ENCODE measurements at regions not wholly inside any gene's neighbourhood (a gene's known extent, or its start where the extent isn't known, plus 50 kb on each side); places are given as distances from the start of the nearest gene placed in this dataset.

- CTCF ChIA-PET (ENCODE audit: partially characterized antibody), result no interaction called here
- no peak overlapping the region for H3K4me3 ChIP-seq (ENCODE audit: low read length in 2 of 2)
- H3K27me3 ChIP-seq (ENCODE audit: insufficient read depth, low read length), result no peaks in the 10 kb centered on the region
- DNase-seq, result no peak
- H3K36me3 Mint-ChIP-seq, result no peaks in the 10 kb centered on the region
- H3K27ac Mint-ChIP-seq, result no peak overlapping the region
- H3K4me1 ChIP-seq (ENCODE audit: insufficient read depth, low read length), result no peaks in the 10 kb centered on the region
- H3K9me3 ChIP-seq (ENCODE audit: control insufficient read depth in 1 of 2, low read length in 2 of 2), result no peaks in the 10 kb centered on the region
- no peaks in the 10 kb centered on the region for H3K9me3 Mint-ChIP-seq
- H3K4me1 Mint-ChIP-seq, result no peaks in the 10 kb centered on the region
- no peak overlapping the region for H3K27ac ChIP-seq (ENCODE audit: low read depth, low read length)
- intact Hi-C loops (cut with micrococcal nuclease), result no loop called here
- H3K4me3 Mint-ChIP-seq, result no peak overlapping the region
- POLR2A ChIA-PET (ENCODE audit: partially characterized antibody), result no interaction called here
- peaks cover 0 to 2% of the 10 kb centered on the region in 2 donors for H3K27me3 Mint-ChIP-seq
- no peaks in the 10 kb centered on the region for H3K36me3 ChIP-seq (ENCODE audit: insufficient read depth, low read length)
These were observed 86.0 kb downstream of the RHOB start for GRCh38 chr2:20532634-20533437.

- H3K27me3 ChIP-seq (ENCODE audit: insufficient read depth, low read length), result no peaks in the 10 kb centered on the region
- Mint-ChIP-seq H3K4me3 (no peak overlapping the region), H3K36me3 (no peaks in the 10 kb centered on the region), H3K27me3 (peaks cover 0 to 2% of the 10 kb centered on the region in 2 donors), H3K4me1 (no peaks in the 10 kb centered on the region), H3K27ac (no peak overlapping the region), H3K9me3 (no peaks in the 10 kb centered on the region)
- no peaks in the 10 kb centered on the region for H3K36me3 ChIP-seq (ENCODE audit: insufficient read depth, low read length)
- ChIA-PET CTCF (ENCODE audit: partially characterized antibody) (no interaction called here), POLR2A (ENCODE audit: partially characterized antibody) (no interaction called here)
- H3K4me3 ChIP-seq (ENCODE audit: low read length in 2 of 2), result no peak overlapping the region
- H3K4me1 ChIP-seq (ENCODE audit: insufficient read depth, low read length), result no peaks in the 10 kb centered on the region
- no peaks in the 10 kb centered on the region for H3K9me3 ChIP-seq (ENCODE audit: control insufficient read depth in 1 of 2, low read length in 2 of 2)
- no peak for DNase-seq
- H3K27ac ChIP-seq (ENCODE audit: low read depth, low read length), result no peak overlapping the region
- intact Hi-C loops (cut with micrococcal nuclease), result no loop called here
These were observed 87.2 kb downstream of the RHOB start for GRCh38 chr2:20533993-20534622.

GRCh38 chr2:20534913-20535801 is 88.3 kb downstream of the RHOB start:
- Histone ChIP-seq H3K27me3 (ENCODE audit: insufficient read depth, low read length) (no peaks in the 10 kb centered on the region), H3K36me3 (ENCODE audit: insufficient read depth, low read length) (no peaks in the 10 kb centered on the region), H3K9me3 (ENCODE audit: control insufficient read depth in 1 of 2, low read length in 2 of 2) (no peaks in the 10 kb centered on the region), H3K4me3 (ENCODE audit: low read length in 2 of 2) (no peak overlapping the region), H3K27ac (ENCODE audit: low read depth, low read length) (no peak overlapping the region), H3K4me1 (ENCODE audit: insufficient read depth, low read length) (no peaks in the 10 kb centered on the region)
- Mint-ChIP-seq H3K27me3 (peaks cover 0 to 2% of the 10 kb centered on the region in 2 donors), H3K27ac (no peak overlapping the region), H3K4me1 (no peaks in the 10 kb centered on the region), H3K36me3 (no peaks in the 10 kb centered on the region), H3K9me3 (no peaks in the 10 kb centered on the region), H3K4me3 (no peak overlapping the region)
- CTCF ChIA-PET (ENCODE audit: partially characterized antibody), result no interaction called here
- DNase-seq, result no peak
- POLR2A ChIA-PET (ENCODE audit: partially characterized antibody), result no interaction called here
- intact Hi-C loops (cut with micrococcal nuclease), result no loop called here

DNA sequence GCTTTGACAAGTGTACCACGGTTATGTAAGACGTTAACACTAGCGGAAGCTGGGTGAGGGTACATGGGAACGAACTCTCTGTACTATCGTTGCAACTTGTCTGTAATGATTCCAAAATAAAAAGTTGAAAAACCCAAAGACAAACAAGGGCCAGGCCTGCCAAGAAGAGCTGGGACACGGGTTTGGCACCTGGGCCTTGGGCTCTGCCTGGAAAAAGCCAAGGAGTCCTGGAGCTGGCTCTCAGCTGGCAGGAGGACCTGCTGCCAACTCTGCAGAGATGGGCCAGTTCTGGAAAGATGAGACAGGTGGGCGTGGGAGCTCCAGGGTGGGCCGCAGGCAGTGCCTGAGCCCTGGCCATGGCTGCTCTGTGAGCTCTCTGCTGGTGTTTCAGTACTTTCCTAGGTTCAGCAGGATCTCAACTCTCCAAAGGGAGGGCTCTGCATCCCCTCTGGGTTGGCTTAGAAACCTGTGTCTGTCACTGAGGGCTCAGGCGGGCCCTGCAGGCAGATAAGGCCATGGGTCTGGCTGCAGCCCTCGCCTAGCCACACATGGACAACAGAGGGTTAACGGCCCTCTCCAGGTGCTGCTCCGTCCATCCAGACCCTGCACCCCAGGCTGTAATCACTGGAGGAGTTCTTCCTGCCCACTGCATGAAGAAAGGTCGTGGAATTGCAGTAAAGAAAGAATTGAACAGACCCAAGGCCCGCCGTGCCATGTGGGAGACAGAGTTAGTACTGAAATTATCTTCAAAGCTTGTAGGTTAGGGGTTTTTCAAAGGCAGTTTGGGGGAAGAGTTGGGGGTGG is 89.9 kb downstream of the RHOB start:
- Mint-ChIP-seq H3K27me3 (peaks cover 0 to 2% of the 10 kb centered on the region in 2 donors), H3K9me3 (no peaks in the 10 kb centered on the region), H3K4me1 (no peaks in the 10 kb centered on the region), H3K36me3 (no peaks in the 10 kb centered on the region), H3K27ac (no peak overlapping the region), H3K4me3 (no peak overlapping the region)
- CTCF ChIA-PET (ENCODE audit: partially characterized antibody), result no interaction called here
- Histone ChIP-seq H3K27ac (ENCODE audit: low read depth, low read length) (no peak overlapping the region), H3K4me3 (ENCODE audit: low read length in 2 of 2) (no peak overlapping the region), H3K36me3 (ENCODE audit: insufficient read depth, low read length) (no peaks in the 10 kb centered on the region), H3K27me3 (ENCODE audit: insufficient read depth, low read length) (no peaks in the 10 kb centered on the region), H3K9me3 (ENCODE audit: control insufficient read depth in 1 of 2, low read length in 2 of 2) (no peaks in the 10 kb centered on the region), H3K4me1 (ENCODE audit: insufficient read depth, low read length) (no peaks in the 10 kb centered on the region)
- no peak for DNase-seq
- intact Hi-C loops (cut with micrococcal nuclease), result no loop called here
- POLR2A ChIA-PET (ENCODE audit: partially characterized antibody), result no interaction called here

DNA sequence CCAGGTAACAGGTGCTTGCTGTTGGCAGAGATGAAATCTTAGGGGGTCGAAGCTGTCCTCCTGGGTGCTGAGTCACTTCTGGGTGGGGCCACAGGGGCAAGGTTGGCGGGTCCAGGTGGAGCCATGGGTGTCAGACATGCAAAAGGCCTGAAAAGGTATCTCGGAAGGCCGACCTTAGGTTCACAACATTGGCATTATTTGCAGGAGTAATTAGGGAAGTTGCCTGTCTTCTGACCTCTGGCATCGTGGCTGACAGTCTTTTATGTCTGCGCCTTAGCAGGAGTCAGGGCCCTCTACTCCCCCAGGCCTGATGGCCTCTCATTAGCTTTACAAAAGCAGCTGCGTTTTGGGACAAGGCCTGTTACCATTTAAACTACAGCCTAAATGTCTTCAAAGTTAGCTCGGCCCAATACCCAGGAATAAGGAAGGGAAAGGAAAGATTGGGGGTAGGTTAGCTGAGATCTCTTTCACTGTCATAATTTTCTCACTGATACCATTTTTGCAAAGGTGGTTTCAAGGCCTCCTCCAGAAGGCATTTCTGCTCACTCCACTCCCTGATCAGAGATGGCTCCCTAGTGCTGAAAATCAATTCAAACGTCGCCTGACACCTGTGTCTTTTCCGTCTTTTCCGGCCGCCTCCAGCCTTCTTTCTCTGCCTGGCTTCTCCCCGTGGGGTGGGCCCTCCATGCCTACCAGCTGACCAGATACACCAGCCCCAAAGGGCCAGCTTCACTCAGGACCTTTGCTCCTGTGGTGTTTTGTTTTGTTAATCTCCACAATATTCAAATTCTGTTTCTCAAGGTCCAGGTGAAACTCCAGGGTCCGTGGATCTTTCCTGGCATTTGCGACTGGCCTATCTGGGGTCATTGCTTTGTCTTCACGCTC is 90.8 kb downstream of the RHOB start:
- ChIA-PET POLR2A (ENCODE audit: partially characterized antibody) (no interaction called here), CTCF (ENCODE audit: partially characterized antibody) (no interaction called here)
- intact Hi-C loops (cut with micrococcal nuclease), result no loop called here

GRCh38 chr2:20538308-20539132 is 91.6 kb downstream of the RHOB start:
- Histone ChIP-seq H3K27me3 (ENCODE audit: insufficient read depth, low read length) (no peaks in the 10 kb centered on the region), H3K9me3 (ENCODE audit: control insufficient read depth in 1 of 2, low read length in 2 of 2) (no peaks in the 10 kb centered on the region), H3K4me1 (ENCODE audit: insufficient read depth, low read length) (no peaks in the 10 kb centered on the region), H3K36me3 (ENCODE audit: insufficient read depth, low read length) (no peaks in the 10 kb centered on the region), H3K27ac (ENCODE audit: low read depth, low read length) (no peak overlapping the region), H3K4me3 (ENCODE audit: low read length in 2 of 2) (no peak overlapping the region)
- ChIA-PET CTCF (ENCODE audit: partially characterized antibody) (no interaction called here), POLR2A (ENCODE audit: partially characterized antibody) (no interaction called here)
- Mint-ChIP-seq H3K9me3 (no peaks in the 10 kb centered on the region), H3K4me1 (no peaks in the 10 kb centered on the region), H3K27ac (peak overlapping the region in 1 of 7 donors; percentile 30), H3K27me3 (peaks cover 0 to 2% of the 10 kb centered on the region in 2 donors), H3K4me3 (no peak overlapping the region), H3K36me3 (no peaks in the 10 kb centered on the region)
- intact Hi-C loops (cut with micrococcal nuclease), result no loop called here
- no peak for DNase-seq

More for the DNA sequence above, 90.8 kb downstream of the RHOB start:
- Mint-ChIP-seq H3K4me1 (no peaks in the 10 kb centered on the region), H3K27ac (no peak overlapping the region), H3K27me3 (peaks cover 0 to 2% of the 10 kb centered on the region in 2 donors), H3K4me3 (no peak overlapping the region), H3K9me3 (no peaks in the 10 kb centered on the region), H3K36me3 (no peaks in the 10 kb centered on the region)
- Histone ChIP-seq H3K36me3 (ENCODE audit: insufficient read depth, low read length) (no peaks in the 10 kb centered on the region), H3K9me3 (ENCODE audit: control insufficient read depth in 1 of 2, low read length in 2 of 2) (no peaks in the 10 kb centered on the region), H3K4me3 (ENCODE audit: low read length in 2 of 2) (no peak overlapping the region), H3K27ac (ENCODE audit: low read depth, low read length) (no peak overlapping the region), H3K4me1 (ENCODE audit: insufficient read depth, low read length) (no peaks in the 10 kb centered on the region), H3K27me3 (ENCODE audit: insufficient read depth, low read length) (no peaks in the 10 kb centered on the region)
- no peak for DNase-seq

Data from CD4-positive, alpha-beta memory T cell (primary cell).